ENCODE measurements at regions not wholly inside any gene's neighbourhood (a gene's known extent, or its start where the extent isn't known, plus 50 kb on each side); places are given as distances from the start of the nearest gene placed in this dataset.

DNA sequence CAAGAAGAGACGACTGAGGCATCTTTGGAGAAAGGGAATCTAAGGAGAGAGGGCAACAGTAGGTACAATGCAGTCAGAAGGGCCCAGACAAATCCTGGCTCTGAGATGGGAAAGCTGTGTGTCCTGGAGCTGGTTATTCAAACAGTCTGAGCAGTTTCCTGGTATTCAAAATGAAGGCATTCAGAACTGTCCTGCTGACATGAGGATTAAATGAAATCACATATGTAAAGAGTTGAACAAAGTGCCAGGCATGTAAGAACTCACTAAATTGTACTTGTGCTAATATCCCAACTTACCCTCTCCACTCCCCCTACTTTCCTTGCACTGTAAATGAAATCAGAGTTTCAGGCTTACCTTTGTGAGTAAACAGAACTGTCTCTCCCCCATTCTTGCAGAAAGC is 60.9 kb upstream of the LDB2 start:
- no peak for TF ChIP-seq POLR2A (IDR thresholded peaks at IDR 0.05; ENCODE audit: low read depth, low read length)
- no peak for TF ChIP-seq POLR2AphosphoS5 (IDR thresholded peaks at IDR 0.05; ENCODE audit: low read depth, low read length)
- TF ChIP-seq TAF1 (IDR thresholded peaks at IDR 0.05; ENCODE audit: borderline replicate concordance, low read depth, low read length): no peak

Measured in GM12892 (cell line).